HG03060 (cell line): ENCODE measurements at regions not wholly inside any gene's neighbourhood (a gene's known extent, or its start where the extent isn't known, plus 50 kb on each side); places are given as distances from the start of the nearest gene placed in this dataset.

Experiments used
- ATAC-seq: cut with Tn5 transposase; IDR thresholded peaks from one replicate; pipeline ENCODE4 v1.9.1; 2021; ENCODE audit warnings: low read depth, moderate number of reproducible peaks; ENCODE audit not compliant: unreplicated experiment

- no peak for ATAC-seq
Observed at GRCh38 chr4:11497212-11497806, 68.6 kb upstream of the HS3ST1 start.

- no peak for ATAC-seq
Observed at GRCh38 chr4:11496351-11496829, 67.7 kb upstream of the HS3ST1 start.

GRCh38 chr4:11495818-11496217, 67.1 kb upstream of the HS3ST1 start:
- no peak for ATAC-seq

- ATAC-seq, result no peak
Observed at GRCh38 chr4:11495291-11495690, 66.6 kb upstream of the HS3ST1 start.

- ATAC-seq, result no peak
Observed at GRCh38 chr4:11494232-11494631, 65.5 kb upstream of the HS3ST1 start.

GRCh38 chr4:11489453-11490083, 60.9 kb upstream of the HS3ST1 start:
- no peak for ATAC-seq

GRCh38 chr4:11488657-11489452, 60.2 kb upstream of the HS3ST1 start:
- ATAC-seq, result no peak

GRCh38 chr4:11487868-11488544, 59.3 kb upstream of the HS3ST1 start:
- no peak for ATAC-seq

- no peak for ATAC-seq
Observed at GRCh38 chr4:11487139-11487538, 58.4 kb upstream of the HS3ST1 start.

- ATAC-seq, result no peak
Observed at GRCh38 chr4:11485926-11486325, 57.2 kb upstream of the HS3ST1 start.

GRCh38 chr4:11484531-11484930, 55.8 kb upstream of the HS3ST1 start:
- ATAC-seq, result no peak

GRCh38 chr4:11483046-11483445, 54.4 kb upstream of the HS3ST1 start:
- no peak for ATAC-seq

GRCh38 chr4:11480683-11481082, 52.0 kb upstream of the HS3ST1 start:
- ATAC-seq, result peak; percentile 79
